DOHH2 (cell line): ENCODE measurements at regions not wholly inside any gene's neighbourhood (a gene's known extent, or its start where the extent isn't known, plus 50 kb on each side); places are given as distances from the start of the nearest gene placed in this dataset.

Source experiments
- H3F3A ChIP-seq: fragments of 200-600 bp; sonication (generic), shearing (Covaris generic); 2 replicates; pipeline ENCODE4 v1.6.0; 2016; ENCODE audit warnings: antibody characterized with exemption, mild to moderate bottlenecking; ENCODE audit not compliant: control insufficient read depth, insufficient read depth
- H3K27ac ChIP-seq: fragments of 200-600 bp; sonication (generic); 2 replicates; pipeline ENCODE4 v1.5.1; 2014; ENCODE audit warnings: low read depth, mild to moderate bottlenecking, low read length, moderate library complexity
- H3K27me3 ChIP-seq: fragments of 200-600 bp; sonication (generic); 2 replicates; pipeline ENCODE4 v1.6.1; 2014; ENCODE audit warnings: mild to moderate bottlenecking, low read length, mixed read lengths; ENCODE audit not compliant: control insufficient read depth
- H3K36me3 ChIP-seq: fragments of 200-600 bp; sonication (generic); 2 replicates; pipeline ENCODE4 v1.6.1; 2014; ENCODE audit warnings: mild to moderate bottlenecking, low read length, moderate library complexity, mixed read lengths; ENCODE audit not compliant: control insufficient read depth
- H3K4me1 ChIP-seq: fragments of 200-600 bp; sonication (generic); 2 replicates; pipeline ENCODE4 v1.6.1; 2014; ENCODE audit warnings: mild to moderate bottlenecking, low read length, mixed read lengths; ENCODE audit not compliant: control insufficient read depth
- H3K4me2 ChIP-seq: fragments of 200-600 bp; sonication (generic); 2 replicates; pipeline ENCODE4 v1.6.0; 2014; ENCODE audit warnings: mild to moderate bottlenecking, low read length, moderate library complexity
- H3K4me3 ChIP-seq: fragments of 200-600 bp; sonication (generic); 2 replicates; pipeline ENCODE4 v1.5.1; 2014; ENCODE audit warnings: mild to moderate bottlenecking, low read length, mixed read lengths
- H3K79me2 ChIP-seq: fragments of 200-600 bp; sonication (generic); 2 replicates; pipeline ENCODE4 v1.6.1; 2014; ENCODE audit warnings: mild to moderate bottlenecking, low read length, mixed read lengths; ENCODE audit not compliant: control insufficient read depth
- H3K9me2 ChIP-seq: fragments of 200-600 bp; sonication (generic); replicated peaks from 2 replicates; pipeline ENCODE4 v1.6.1; 2014; ENCODE audit warnings: mild to moderate bottlenecking, low read length, mixed read lengths; ENCODE audit not compliant: control insufficient read depth
- H3K9me3 ChIP-seq: fragments of 200-600 bp; sonication (generic); 2 replicates; pipeline ENCODE4 v1.6.1; 2014; ENCODE audit warnings: antibody characterized with exemption, low read length, mixed read lengths; ENCODE audit not compliant: control insufficient read depth, insufficient read depth
- H4K20me1 ChIP-seq: fragments of 200-600 bp; sonication (generic); 2 replicates; pipeline ENCODE4 v1.6.0; 2014; ENCODE audit warnings: low read depth, mild to moderate bottlenecking, antibody characterized with exemption, low read length, moderate library complexity; ENCODE audit not compliant: control insufficient read depth, insufficient read depth
- EZH2phosphoT487 ChIP-seq: fragments of 200-600 bp; sonication (generic); IDR thresholded peaks from 2 replicates; pipeline ENCODE4 v1.6.1; 2017; ENCODE audit warnings: borderline replicate concordance, mild to moderate bottlenecking, antibody characterized with exemption, low read length, moderate library complexity, mixed read lengths
- TF ChIP-seq, protein P1 (sequence below): fragments of 200-600 bp; sonication (generic); IDR thresholded peaks from one replicate; pipeline ENCODE4 v1.5.1; 2014; ENCODE audit warnings: antibody characterized with exemption, mild to moderate bottlenecking, low read depth, low read length; ENCODE audit not compliant: poor library complexity, severe bottlenecking

DNA sequence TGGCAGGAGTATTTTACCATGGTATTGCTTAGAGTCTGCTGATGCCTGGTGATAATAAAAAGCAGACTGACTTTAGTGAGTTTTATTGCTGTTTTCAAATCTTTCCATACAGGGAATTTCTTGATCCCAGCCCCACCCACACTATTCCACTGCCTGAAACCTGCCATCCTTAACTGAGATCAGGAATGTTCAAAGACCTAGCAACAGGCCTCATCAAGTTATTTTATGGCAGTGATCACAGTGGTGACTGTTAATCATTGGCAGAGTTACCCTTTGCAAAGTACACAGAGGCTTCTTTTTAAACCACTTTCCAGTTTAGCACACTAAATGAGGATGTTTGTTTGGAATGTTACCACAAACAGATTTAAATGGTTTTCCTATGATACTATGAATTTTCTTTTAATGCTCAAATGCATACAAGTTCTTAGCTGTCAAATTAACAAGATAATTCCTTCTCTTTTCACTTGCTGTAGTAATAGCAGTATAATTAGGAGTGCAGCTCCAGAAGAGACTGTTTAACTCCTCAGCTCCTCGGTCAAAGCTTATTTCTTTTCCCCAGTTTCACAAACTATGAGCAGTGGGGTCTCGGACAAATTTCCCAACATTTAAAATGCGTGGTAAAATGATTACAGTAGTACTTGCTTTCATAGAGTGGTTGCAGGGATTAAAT is 69.9 kb upstream of the USP25 start:
- H3F3A ChIP-seq, result no peaks in the 10 kb centered on the region
- no peaks in the 10 kb centered on the region for H3K9me3 ChIP-seq
- no peaks in the 10 kb centered on the region for H4K20me1 ChIP-seq
- TF ChIP-seq, protein P1, sequence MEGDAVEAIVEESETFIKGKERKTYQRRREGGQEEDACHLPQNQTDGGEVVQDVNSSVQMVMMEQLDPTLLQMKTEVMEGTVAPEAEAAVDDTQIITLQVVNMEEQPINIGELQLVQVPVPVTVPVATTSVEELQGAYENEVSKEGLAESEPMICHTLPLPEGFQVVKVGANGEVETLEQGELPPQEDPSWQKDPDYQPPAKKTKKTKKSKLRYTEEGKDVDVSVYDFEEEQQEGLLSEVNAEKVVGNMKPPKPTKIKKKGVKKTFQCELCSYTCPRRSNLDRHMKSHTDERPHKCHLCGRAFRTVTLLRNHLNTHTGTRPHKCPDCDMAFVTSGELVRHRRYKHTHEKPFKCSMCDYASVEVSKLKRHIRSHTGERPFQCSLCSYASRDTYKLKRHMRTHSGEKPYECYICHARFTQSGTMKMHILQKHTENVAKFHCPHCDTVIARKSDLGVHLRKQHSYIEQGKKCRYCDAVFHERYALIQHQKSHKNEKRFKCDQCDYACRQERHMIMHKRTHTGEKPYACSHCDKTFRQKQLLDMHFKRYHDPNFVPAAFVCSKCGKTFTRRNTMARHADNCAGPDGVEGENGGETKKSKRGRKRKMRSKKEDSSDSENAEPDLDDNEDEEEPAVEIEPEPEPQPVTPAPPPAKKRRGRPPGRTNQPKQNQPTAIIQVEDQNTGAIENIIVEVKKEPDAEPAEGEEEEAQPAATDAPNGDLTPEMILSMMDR, result no peak
- no peak for TF ChIP-seq EZH2phosphoT487
- no peaks in the 10 kb centered on the region for H3K4me1 ChIP-seq
- H3K4me3 ChIP-seq, result no peak overlapping the region
- H3K27me3 ChIP-seq, result no peaks in the 10 kb centered on the region
- H3K36me3 ChIP-seq, result no peaks in the 10 kb centered on the region
- no peaks in the 10 kb centered on the region for H3K79me2 ChIP-seq
- no peak overlapping the region for H3K4me2 ChIP-seq
- no peak overlapping the region for H3K27ac ChIP-seq
- H3K9me2 ChIP-seq, result no peaks in the 10 kb centered on the region

DNA sequence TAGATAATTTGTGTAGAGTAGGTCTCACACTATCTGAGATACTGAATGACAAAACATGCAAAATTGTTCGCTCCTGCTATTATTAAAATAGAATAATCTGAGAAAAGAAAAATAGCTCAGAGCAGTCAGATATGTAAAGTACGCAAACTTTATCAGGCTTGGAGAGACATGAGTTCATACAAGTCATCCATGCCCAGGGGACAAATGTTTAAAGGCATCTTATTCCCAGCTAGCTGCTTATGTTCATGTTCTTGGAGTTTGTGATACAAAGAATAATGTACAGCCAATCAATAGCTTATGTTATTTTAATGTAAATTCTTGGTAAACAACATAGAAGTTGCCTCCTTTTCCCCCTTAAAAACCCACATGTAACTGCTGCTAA is 69.4 kb upstream of the USP25 start:
- Histone ChIP-seq H3K4me3 (no peak overlapping the region), H3K9me3 (no peaks in the 10 kb centered on the region), H3K36me3 (no peaks in the 10 kb centered on the region), H3K9me2 (no peaks in the 10 kb centered on the region), H3K27me3 (no peaks in the 10 kb centered on the region), H4K20me1 (no peaks in the 10 kb centered on the region), H3K27ac (no peak overlapping the region), H3K79me2 (no peaks in the 10 kb centered on the region), H3K4me1 (no peaks in the 10 kb centered on the region), H3F3A (no peaks in the 10 kb centered on the region), H3K4me2 (no peak overlapping the region)
- TF ChIP-seq, protein P1, result no peak
- TF ChIP-seq EZH2phosphoT487, result no peak

DNA sequence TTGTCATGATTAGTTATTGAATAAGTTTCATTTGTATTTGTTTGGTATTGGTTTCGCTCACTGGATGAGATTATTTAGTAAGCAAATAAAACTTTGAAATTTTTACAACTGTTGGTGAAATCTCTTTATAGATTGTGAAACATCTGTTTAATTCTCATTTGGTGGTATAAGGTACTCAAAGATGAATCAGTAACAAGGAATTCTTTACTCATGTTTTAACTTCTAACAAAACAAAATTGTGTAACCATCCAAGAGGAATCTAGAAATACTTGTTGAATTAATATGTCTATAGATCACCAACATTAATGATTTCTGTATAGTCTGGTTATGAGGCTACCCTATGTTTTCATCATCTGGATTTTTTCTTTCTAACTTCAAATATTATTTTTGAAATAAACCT is 62.8 kb upstream of the USP25 start:
- TF ChIP-seq EZH2phosphoT487, result no peak
- TF ChIP-seq, protein P1, result no peak
- Histone ChIP-seq H3K9me2 (no peaks in the 10 kb centered on the region), H3K4me3 (no peak overlapping the region), H3K36me3 (no peaks in the 10 kb centered on the region), H3K27me3 (no peaks in the 10 kb centered on the region), H3F3A (no peaks in the 10 kb centered on the region), H3K4me1 (no peaks in the 10 kb centered on the region), H4K20me1 (no peaks in the 10 kb centered on the region), H3K27ac (no peak overlapping the region), H3K4me2 (no peak overlapping the region), H3K79me2 (no peaks in the 10 kb centered on the region), H3K9me3 (no peaks in the 10 kb centered on the region)
